ENCODE measurements at regions not wholly inside any gene's neighbourhood (a gene's known extent, or its start where the extent isn't known, plus 50 kb on each side); places are given as distances from the start of the nearest gene placed in this dataset.

- Mint-ChIP-seq H3K27ac (ENCODE audit: unreplicated experiment) (no peak overlapping the region), H3K27me3 (ENCODE audit: low read depth) (no peaks in the 10 kb centered on the region), H3K9me3 (ENCODE audit: low read depth) (peaks cover 16% of the 10 kb centered on the region), H3K36me3 (ENCODE audit: low read depth) (no peaks in the 10 kb centered on the region), H3K4me1 (ENCODE audit: low read depth) (no peaks in the 10 kb centered on the region), H3K4me3 (ENCODE audit: unreplicated experiment) (no peak overlapping the region)
- no peak for TF ChIP-seq CTCF (IDR thresholded peaks at IDR 0.05)
- DNase-seq (ENCODE audit: low spot score): no peak
These were observed 76.1 kb downstream of the ALG10B start for GRCh38 chr12:38392554-38393144.

- no peak for DNase-seq (ENCODE audit: low spot score)
- TF ChIP-seq CTCF (IDR thresholded peaks at IDR 0.05): no peak
- H3K4me1 Mint-ChIP-seq (ENCODE audit: low read depth): no peaks in the 10 kb centered on the region
- no peaks in the 10 kb centered on the region for H3K36me3 Mint-ChIP-seq (ENCODE audit: low read depth)
- H3K27ac Mint-ChIP-seq (ENCODE audit: unreplicated experiment): no peak overlapping the region
- peaks cover 32% of the 10 kb centered on the region for H3K9me3 Mint-ChIP-seq (ENCODE audit: low read depth)
- no peaks in the 10 kb centered on the region for H3K27me3 Mint-ChIP-seq (ENCODE audit: low read depth)
- no peak overlapping the region for H3K4me3 Mint-ChIP-seq (ENCODE audit: unreplicated experiment)
These were observed 83.2 kb downstream of the ALG10B start for GRCh38 chr12:38399711-38400206.

GRCh38 chr12:38402811-38403210 is 86.2 kb downstream of the ALG10B start:
- peaks cover 19% of the 10 kb centered on the region for H3K9me3 Mint-ChIP-seq (ENCODE audit: low read depth)
- no peak overlapping the region for H3K4me3 Mint-ChIP-seq (ENCODE audit: unreplicated experiment)
- no peaks in the 10 kb centered on the region for H3K4me1 Mint-ChIP-seq (ENCODE audit: low read depth)
- DNase-seq (ENCODE audit: low spot score): no peak
- no peak overlapping the region for H3K27ac Mint-ChIP-seq (ENCODE audit: unreplicated experiment)
- TF ChIP-seq CTCF (IDR thresholded peaks at IDR 0.05): no peak
- no peaks in the 10 kb centered on the region for H3K36me3 Mint-ChIP-seq (ENCODE audit: low read depth)
- no peaks in the 10 kb centered on the region for H3K27me3 Mint-ChIP-seq (ENCODE audit: low read depth)

GRCh38 chr12:38409511-38409910 is 92.9 kb downstream of the ALG10B start:
- DNase-seq (ENCODE audit: low spot score): no peak
- Mint-ChIP-seq H3K27ac (ENCODE audit: unreplicated experiment) (no peak overlapping the region), H3K4me1 (ENCODE audit: low read depth) (no peaks in the 10 kb centered on the region), H3K4me3 (ENCODE audit: unreplicated experiment) (no peak overlapping the region), H3K27me3 (ENCODE audit: low read depth) (no peaks in the 10 kb centered on the region), H3K9me3 (ENCODE audit: low read depth) (peaks cover 4% of the 10 kb centered on the region), H3K36me3 (ENCODE audit: low read depth) (no peaks in the 10 kb centered on the region)
- no peak for TF ChIP-seq CTCF (IDR thresholded peaks at IDR 0.05)

GRCh38 chr12:38411426-38411825 is 94.9 kb downstream of the ALG10B start:
- Mint-ChIP-seq H3K27ac (ENCODE audit: unreplicated experiment) (no peak overlapping the region), H3K4me1 (ENCODE audit: low read depth) (no peaks in the 10 kb centered on the region), H3K36me3 (ENCODE audit: low read depth) (no peaks in the 10 kb centered on the region), H3K27me3 (ENCODE audit: low read depth) (no peaks in the 10 kb centered on the region), H3K9me3 (ENCODE audit: low read depth) (no peaks in the 10 kb centered on the region), H3K4me3 (ENCODE audit: unreplicated experiment) (no peak overlapping the region)
- no peak for DNase-seq (ENCODE audit: low spot score)
- no peak for TF ChIP-seq CTCF (IDR thresholded peaks at IDR 0.05)

All from chondrocyte (in vitro differentiated cells).